Urothelium cell line (cell line): ENCODE measurements at regions not wholly inside any gene's neighbourhood (a gene's known extent, or its start where the extent isn't known, plus 50 kb on each side); places are given as distances from the start of the nearest gene placed in this dataset.

ENCODE experiments used
- DNase-seq: peaks from one replicate; pipeline ENCODE4 v3.0.0; 2011; ENCODE audit warnings: low spot score, mixed read lengths
- FAIRE-seq: peaks from 2 replicates; lab custom pipeline; 2011; peaks lifted over from hg19 to GRCh38; lab: Jason Lieb, UNC

GRCh38 chr3:72359743-72360142 is 488.5 kb downstream of the SHQ1 start:
- DNase-seq (no peak), FAIRE-seq (no peak)

DNA sequence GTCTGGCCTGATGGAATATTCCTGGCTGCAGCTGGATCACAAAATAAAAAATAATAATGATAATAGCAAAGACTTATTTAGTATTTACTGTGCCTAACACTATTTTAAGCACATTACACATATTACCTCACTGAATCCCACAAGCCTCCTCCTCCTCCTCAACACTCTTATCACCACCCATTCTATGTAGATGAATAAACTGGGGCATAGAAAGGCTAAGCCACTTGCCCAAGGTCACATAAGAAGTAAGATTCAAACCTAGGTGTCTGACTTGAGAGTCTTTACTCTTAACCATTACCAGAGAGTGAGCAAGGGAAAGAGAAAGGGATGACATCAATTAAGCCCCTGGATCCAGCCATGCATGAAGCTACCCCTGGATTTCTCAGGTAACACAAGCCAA is 493.1 kb downstream of the SHQ1 start:
- FAIRE-seq (no peak), DNase-seq (no peak)

DNA sequence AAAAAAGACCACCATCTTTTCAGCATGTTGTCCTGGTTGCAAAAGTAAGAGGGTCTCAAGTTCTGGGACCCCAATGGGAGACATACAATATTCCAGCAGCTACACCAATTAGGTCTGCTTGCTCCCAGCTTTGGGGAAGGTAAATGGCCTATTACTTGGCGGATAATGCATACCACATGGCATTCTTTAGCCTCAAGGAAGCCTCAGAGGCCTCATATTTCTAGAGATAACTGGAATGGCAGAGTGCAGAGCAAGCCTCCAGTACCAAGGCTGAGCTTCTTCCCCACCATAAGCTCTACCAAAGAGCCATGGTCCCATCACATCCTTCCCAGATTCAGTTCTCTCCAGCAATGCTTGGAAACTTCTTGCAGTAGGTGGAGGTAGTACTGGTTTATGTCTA is 493.8 kb downstream of the SHQ1 start:
- no peak for DNase-seq
- FAIRE-seq, result no peak

GRCh38 chr3:72353236-72354128 is 494.8 kb downstream of the SHQ1 start:
- DNase-seq (no peak), FAIRE-seq (no peak)

- FAIRE-seq (peak; percentile 13), DNase-seq (no peak)
Measured at GRCh38 chr3:72352176-72352575, 496.1 kb downstream of the SHQ1 start.

DNA sequence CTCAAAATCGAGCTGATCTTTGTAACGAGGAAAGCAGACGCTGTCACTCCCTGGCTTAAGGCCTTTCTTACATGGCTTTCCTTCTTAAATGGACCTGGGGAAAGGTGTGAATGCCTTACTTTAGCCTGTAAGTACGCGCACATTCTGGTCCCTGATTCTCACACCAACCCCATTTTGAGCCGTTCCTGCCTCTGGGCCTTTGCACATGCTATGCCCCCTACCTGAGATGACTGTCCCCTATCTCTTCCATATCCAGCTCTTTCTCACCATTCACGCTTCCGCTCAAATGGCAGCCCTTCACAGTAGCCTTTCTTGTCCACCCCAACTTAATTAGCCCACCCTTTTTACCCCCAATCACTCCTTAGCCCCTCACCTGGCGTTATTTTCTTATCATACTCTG is 496.7 kb downstream of the SHQ1 start:
- FAIRE-seq (no peak), DNase-seq (no peak)

- DNase-seq (no peak), FAIRE-seq (no peak)
Measured at GRCh38 chr3:72350761-72351505, 497.3 kb downstream of the SHQ1 start.

- DNase-seq (no peak), FAIRE-seq (no peak)
Measured at GRCh38 chr3:72348357-72348756, 499.9 kb downstream of the SHQ1 start.

DNA sequence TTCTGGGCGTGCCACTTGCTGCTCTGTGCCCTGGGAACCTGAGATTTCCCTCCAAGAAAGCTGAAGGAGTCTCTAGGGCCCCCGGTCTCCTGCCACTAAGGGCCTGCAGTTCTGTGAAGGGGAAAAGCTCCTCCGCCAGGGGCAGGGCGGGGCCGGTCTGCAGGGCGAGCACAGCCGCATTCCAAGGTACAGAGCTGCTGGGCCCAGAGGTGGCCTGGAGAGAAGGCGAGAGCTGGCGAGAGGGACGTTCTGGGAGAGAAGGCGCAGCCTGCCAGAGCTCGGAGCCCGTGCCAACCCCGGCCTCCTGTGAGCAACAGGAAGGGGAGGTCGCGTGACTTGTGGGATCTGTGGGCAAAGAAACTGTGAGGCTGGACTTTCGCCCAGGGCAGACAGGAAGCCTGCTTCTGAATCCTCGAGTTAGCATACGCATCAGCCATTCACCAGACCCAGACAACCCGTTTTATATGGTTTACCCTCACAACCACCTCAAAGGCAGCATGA is 500.4 kb downstream of the SHQ1 start:
- FAIRE-seq (peak; percentile 35), DNase-seq (peak; percentile 84)

- FAIRE-seq (no peak), DNase-seq (peak; percentile 83)
Measured at GRCh38 chr3:72346526-72346926, 501.7 kb downstream of the SHQ1 start.

DNA sequence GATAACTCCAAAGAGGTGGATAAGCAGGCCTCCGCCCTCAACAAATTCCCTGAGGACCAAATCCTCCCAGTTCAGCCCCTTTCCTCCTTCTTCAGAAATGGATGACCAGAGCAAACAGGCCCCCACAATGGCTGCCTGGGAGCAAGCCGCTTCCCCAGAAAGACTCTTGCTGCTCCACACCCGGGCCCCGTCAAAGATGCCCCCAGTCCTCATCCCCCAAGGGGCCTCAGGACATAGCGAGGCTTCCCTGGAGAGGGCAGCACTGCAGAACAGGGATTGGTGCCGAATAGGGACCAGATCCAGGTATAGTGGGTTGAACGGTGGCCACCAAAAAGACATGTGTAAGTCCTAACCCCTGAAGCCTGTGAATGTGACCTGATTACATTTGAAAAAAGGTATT is 502.3 kb downstream of the SHQ1 start:
- no peak for FAIRE-seq
- no peak for DNase-seq

GRCh38 chr3:72345237-72345878 is 502.9 kb downstream of the SHQ1 start:
- FAIRE-seq, result no peak
- peak; percentile 52 for DNase-seq

DNA sequence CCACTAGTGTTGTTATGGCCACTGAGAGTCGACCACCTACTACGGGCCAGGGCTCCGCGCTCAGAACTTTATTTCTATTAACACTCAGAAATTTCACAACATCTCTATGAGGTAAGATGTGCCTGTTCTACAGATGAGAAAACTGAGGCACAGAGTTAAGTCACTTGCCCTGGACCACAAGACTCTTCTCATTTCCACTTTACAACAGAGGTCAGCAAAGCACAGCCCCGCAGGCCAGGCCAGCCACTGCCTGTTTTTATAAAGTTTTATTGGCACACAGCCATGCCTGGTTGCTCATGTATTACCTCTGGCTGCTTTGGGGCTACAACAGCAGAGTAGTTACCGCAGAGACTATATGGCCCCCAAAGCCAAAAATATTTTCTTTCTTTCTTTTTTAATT is 503.6 kb downstream of the SHQ1 start:
- DNase-seq, result no peak

DNA sequence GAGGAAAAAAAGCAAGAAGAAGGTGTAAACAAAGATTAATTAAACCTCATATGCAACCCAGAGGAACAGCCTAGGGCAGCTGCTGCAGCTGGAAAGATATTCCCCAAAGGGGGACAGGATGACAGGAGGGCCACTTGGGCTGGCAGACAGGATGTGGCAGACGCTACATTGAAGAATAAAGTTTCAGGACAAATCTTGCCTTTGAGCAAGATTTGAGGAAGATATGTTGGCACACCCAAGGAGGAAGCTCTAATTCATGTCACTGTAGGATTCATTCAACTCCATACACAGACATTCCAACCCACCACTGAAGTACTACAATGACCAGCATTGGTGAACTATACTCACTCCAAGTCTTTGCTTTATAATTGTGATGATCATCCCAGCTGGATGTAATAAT is 504.0 kb downstream of the SHQ1 start:
- FAIRE-seq (no peak), DNase-seq (no peak)

More for the DNA sequence above, 503.6 kb downstream of the SHQ1 start:
- no peak for FAIRE-seq

DNA sequence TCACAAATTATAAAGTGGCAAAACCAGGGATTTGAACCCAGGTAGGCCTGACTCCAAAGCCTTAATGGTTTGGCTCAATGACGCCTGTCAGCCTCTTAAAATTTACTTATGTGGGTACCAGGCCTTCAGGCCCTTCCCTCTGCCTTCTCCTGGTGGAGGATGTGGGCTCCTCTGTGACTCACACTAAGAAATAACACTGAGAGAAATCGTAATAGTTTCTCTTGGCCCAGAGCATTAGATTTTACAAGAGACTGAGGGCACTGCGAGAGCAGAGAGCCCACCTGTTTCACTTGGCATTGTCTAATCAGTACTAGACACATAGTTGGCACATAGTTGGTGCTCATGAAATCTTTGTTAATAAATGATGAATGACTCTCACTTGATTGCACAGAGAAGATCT is 505.2 kb downstream of the SHQ1 start:
- peak; percentile 44 for FAIRE-seq
- DNase-seq, result peak; percentile 57

DNA sequence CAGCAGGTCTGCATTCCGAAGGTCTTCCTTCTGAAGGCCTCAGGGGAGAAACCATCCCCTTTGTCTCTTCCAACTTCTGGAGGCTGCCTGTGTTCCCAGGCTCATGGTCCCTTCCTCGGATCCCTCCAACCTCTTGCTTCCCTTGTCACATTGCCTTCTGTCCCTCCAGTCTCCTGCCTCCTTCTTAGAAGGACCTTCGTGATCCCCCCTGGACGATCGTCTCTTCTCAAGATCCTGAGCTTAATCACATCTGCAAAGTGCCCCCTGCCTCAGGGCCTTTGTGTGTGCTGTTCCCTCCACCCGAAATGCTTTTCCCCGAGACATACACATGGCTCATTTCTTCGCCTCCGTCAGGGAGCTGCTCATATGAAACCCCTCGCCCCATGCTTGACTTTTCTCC is 505.8 kb downstream of the SHQ1 start:
- FAIRE-seq (no peak), DNase-seq (no peak)

DNA sequence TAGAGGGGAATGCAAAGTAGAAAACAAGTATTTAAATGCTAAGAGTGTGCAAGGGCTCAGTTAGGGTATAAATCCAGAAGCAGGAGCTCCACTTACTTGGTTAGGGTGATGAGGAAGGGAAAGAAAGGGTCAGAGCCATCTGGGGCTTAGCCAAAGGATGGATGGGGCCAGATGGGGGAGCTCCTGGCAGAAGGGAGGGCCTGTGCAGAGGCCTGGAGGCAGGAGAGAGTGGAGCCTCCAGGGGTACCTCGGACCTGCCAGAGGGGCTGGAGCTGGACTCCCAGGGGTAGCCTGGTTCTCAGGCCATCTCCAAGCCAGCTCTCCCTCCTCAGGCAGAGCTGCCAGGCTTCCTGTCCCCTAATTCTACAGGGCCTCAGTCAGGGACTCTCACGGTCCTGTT is 506.3 kb downstream of the SHQ1 start:
- DNase-seq, result no peak
- FAIRE-seq, result no peak

DNA sequence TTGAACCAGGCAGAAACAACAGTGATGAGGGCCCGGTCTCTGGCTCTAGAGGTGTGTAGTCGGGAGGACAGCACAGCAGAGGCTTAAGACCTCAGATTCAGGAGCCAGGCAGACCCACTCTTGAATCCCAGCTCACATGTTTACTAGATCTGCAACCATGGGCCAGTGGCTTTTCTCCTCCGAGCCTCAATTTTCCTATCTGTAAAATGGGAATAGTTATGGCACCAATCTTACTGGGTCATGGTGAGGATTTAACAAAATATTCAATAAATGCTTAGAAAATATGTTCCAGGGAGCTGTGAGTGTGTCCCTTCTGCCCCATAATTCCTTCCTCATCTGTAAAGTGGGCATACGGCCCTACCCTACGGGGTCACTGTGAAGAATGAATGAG is 506.9 kb downstream of the SHQ1 start:
- FAIRE-seq, result no peak
- no peak for DNase-seq

GRCh38 chr3:72340476-72341379 is 507.5 kb downstream of the SHQ1 start:
- no peak for FAIRE-seq
- no peak for DNase-seq

DNA sequence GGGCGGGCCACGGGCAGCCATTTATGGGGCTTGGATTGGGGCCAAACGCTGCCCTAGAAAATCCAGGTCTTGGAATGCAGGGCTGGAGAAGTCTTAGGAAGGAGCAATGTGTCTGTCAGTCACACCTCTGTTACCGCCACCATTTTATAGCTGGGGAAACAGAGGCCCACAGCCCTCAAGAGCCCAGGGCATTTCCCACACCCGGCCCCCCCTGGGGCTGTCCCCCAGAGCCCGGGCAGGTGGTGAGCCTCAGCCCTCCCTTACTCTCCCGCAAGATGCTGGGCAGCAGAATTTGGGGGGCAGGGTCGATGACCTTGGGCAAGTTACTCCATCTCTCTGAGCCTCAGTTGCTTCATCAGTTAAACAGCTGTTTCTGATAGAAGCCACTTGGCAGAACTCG is 508.2 kb downstream of the SHQ1 start:
- DNase-seq (no peak), FAIRE-seq (no peak)

- DNase-seq, result peak; percentile 30
- no peak for FAIRE-seq
Measured at GRCh38 chr3:72339670-72340030, 508.6 kb downstream of the SHQ1 start.
